OCI-LY7 (cell line): ENCODE measurements at regions not wholly inside any gene's neighbourhood (a gene's known extent, or its start where the extent isn't known, plus 50 kb on each side); places are given as distances from the start of the nearest gene placed in this dataset.

ENCODE experiments used
- BruUV-seq: library from RNA; stranded (reverse); fragments of 400-500 nt; replicated peaks from 2 replicates; lab custom pipeline; 2021; lab: Mats Ljungman, UMichigan
- CTCF ChIA-PET: fragments of 300-600 bp; sonication (Branson Sonifier 250); formaldehyde crosslinking; loops from one replicate; lab custom pipeline; 2022; ENCODE audit warnings: antibody characterized with exemption; ENCODE audit not compliant: unreplicated experiment; lab: Charles Lee
- POLR2A ChIA-PET: fragments of 300-600 bp; sonication (Branson Sonifier 250); formaldehyde crosslinking; loops from one replicate; lab custom pipeline; 2022; ENCODE audit warnings: antibody characterized with exemption; lab: Charles Lee
- DNase-seq: peaks from one replicate; pipeline ENCODE4 v3.0.0-alpha.2; 2015; ENCODE audit warnings: low spot score
- H2AFZ ChIP-seq: fragments of 200-600 bp; sonication (generic), shearing (Covaris generic); 2 replicates; pipeline ENCODE4 v1.6.1; 2014; ENCODE audit warnings: mild to moderate bottlenecking, antibody characterized with exemption, low read length, moderate library complexity
- H3K27ac ChIP-seq: fragments of 200-600 bp; sonication (generic); 2 replicates; pipeline ENCODE4 v1.5.1; 2014; ENCODE audit warnings: mixed run types, low read depth, mild to moderate bottlenecking, moderate library complexity, low read length, inconsistent platforms; ENCODE audit not compliant: poor library complexity, severe bottlenecking
- H3K36me3 ChIP-seq: fragments of 200-600 bp; sonication (generic); 2 replicates; pipeline ENCODE4 v1.6.1; 2014; ENCODE audit warnings: mild to moderate bottlenecking, antibody characterized with exemption, low read length, moderate library complexity, mixed read lengths; ENCODE audit not compliant: insufficient read depth
- H3K4me1 ChIP-seq: fragments of 200-600 bp; sonication (generic); 2 replicates; pipeline ENCODE4 v1.5.1; 2014; ENCODE audit warnings: mild to moderate bottlenecking, low read length; ENCODE audit not compliant: insufficient read depth, poor library complexity, severe bottlenecking
- H3K4me2 ChIP-seq: fragments of 200-600 bp; sonication (generic); 2 replicates; pipeline ENCODE4 v1.6.1; 2014; ENCODE audit warnings: mild to moderate bottlenecking, low read length
- H3K4me3 ChIP-seq: fragments of 200-600 bp; sonication (generic); 2 replicates; pipeline ENCODE4 v1.5.1; 2014; ENCODE audit warnings: mild to moderate bottlenecking, low read depth, low read length; ENCODE audit not compliant: poor library complexity, severe bottlenecking
- H3K79me2 ChIP-seq: fragments of 200-600 bp; sonication (generic); 2 replicates; pipeline ENCODE4 v1.6.1; 2016; ENCODE audit warnings: low read depth, mild to moderate bottlenecking, low read length, moderate library complexity, mixed read lengths; ENCODE audit not compliant: insufficient read depth
- H3K9me2 ChIP-seq: fragments of 200-600 bp; sonication (generic); 2 replicates; pipeline ENCODE4 v1.6.1; 2016; ENCODE audit warnings: mild to moderate bottlenecking, low read length, mixed read lengths; ENCODE audit not compliant: insufficient read depth
- H3K9me3 ChIP-seq: fragments of 200-600 bp; sonication (generic); 2 replicates; pipeline ENCODE4 v1.6.1; 2014; ENCODE audit warnings: mild to moderate bottlenecking, mixed run types, low read length, mixed read lengths
- H4K20me1 ChIP-seq: fragments of 200-600 bp; sonication (generic); 2 replicates; pipeline ENCODE4 v1.6.1; 2014; ENCODE audit warnings: mild to moderate bottlenecking, antibody characterized with exemption, low read length, moderate library complexity, mixed read lengths; ENCODE audit not compliant: insufficient read depth
- EZH2phosphoT487 ChIP-seq: fragments of 200-600 bp; sonication (generic); IDR thresholded peaks from 2 replicates; pipeline ENCODE4 v1.6.1; 2018; ENCODE audit warnings: low read depth, borderline replicate concordance, mild to moderate bottlenecking, mixed run types, antibody characterized with exemption, low read length, moderate library complexity, mixed read lengths
- intact Hi-C: fragments of 100-400 bp; cut with micrococcal nuclease; formaldehyde crosslinking; loops from one replicate; pipeline ENCODE4 v1.10.0; 2022; ENCODE audit not compliant: unreplicated experiment
- TF ChIP-seq, protein P1 (sequence below): fragments of 200-600 bp; sonication (generic); conservative IDR thresholded peaks from 2 replicates; pipeline ENCODE4 v1.5.1; 2014; ENCODE audit warnings: mild to moderate bottlenecking, antibody characterized with exemption, low read length, moderate library complexity, mixed read lengths

DNA sequence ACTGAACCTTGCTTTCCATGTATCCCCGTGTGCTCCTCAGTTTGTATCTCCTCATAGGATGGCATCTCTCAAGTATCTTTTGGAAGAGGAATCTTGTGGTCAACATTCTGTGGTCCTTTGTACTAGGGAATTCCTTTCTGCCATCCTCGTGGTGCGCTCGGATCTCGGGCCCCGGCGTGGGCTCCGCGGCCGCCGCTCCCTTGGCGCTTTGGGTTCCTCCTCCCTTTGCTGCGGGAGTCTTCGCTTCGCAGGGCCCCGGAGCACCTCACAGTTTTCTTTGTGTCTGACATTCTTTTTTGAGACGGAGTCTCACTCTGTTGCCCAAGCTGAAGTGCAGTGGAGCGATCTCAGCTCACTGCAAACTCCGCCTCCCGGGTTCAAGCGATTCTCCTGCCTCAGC lies 264.7 kb downstream of the IRS2 start:
- intact Hi-C loops = no loop called here
- H2AFZ ChIP-seq = no peak overlapping the region
- BruUV-seq = no TSS peak
- ChIA-PET POLR2A (no interaction called here), CTCF (no interaction called here)
- no peak for TF ChIP-seq EZH2phosphoT487
- TF ChIP-seq, protein P1, sequence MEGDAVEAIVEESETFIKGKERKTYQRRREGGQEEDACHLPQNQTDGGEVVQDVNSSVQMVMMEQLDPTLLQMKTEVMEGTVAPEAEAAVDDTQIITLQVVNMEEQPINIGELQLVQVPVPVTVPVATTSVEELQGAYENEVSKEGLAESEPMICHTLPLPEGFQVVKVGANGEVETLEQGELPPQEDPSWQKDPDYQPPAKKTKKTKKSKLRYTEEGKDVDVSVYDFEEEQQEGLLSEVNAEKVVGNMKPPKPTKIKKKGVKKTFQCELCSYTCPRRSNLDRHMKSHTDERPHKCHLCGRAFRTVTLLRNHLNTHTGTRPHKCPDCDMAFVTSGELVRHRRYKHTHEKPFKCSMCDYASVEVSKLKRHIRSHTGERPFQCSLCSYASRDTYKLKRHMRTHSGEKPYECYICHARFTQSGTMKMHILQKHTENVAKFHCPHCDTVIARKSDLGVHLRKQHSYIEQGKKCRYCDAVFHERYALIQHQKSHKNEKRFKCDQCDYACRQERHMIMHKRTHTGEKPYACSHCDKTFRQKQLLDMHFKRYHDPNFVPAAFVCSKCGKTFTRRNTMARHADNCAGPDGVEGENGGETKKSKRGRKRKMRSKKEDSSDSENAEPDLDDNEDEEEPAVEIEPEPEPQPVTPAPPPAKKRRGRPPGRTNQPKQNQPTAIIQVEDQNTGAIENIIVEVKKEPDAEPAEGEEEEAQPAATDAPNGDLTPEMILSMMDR = no peak
- H4K20me1 ChIP-seq = no peaks in the 10 kb centered on the region
- no peaks in the 10 kb centered on the region for H3K9me2 ChIP-seq
- no peak overlapping the region for H3K4me2 ChIP-seq
- H3K4me3 ChIP-seq = no peak overlapping the region
- no peaks in the 10 kb centered on the region for H3K9me3 ChIP-seq
- H3K4me1 ChIP-seq = no peaks in the 10 kb centered on the region
- DNase-seq = no peak
- no peaks in the 10 kb centered on the region for H3K36me3 ChIP-seq
- H3K79me2 ChIP-seq = no peaks in the 10 kb centered on the region
- no peak overlapping the region for H3K27ac ChIP-seq

DNA sequence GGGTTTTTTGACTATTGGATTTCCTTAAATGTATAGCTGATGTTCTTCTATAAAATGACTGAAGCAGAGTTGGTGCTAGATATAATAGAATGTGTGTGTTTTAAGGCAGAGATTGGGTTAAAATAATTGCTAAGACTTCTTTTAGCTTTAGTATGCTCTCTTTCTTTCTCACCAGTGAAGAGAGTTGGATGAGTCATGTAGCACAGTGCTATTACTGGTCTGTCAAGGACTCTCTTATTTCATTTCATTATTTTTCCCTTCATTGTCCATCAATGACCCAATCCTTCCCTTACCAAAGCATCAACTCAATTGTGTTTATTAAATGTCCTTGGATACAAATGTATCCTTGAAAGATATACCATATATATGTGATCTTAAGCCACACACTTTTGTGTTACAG lies 268.9 kb downstream of the IRS2 start:
- no peaks in the 10 kb centered on the region for H3K79me2 ChIP-seq
- no peak overlapping the region for H3K27ac ChIP-seq
- DNase-seq = no peak
- intact Hi-C loops = no loop called here
- ChIA-PET POLR2A (no interaction called here), CTCF (no interaction called here)
- H2AFZ ChIP-seq = no peak overlapping the region
- H3K9me2 ChIP-seq = no peaks in the 10 kb centered on the region
- TF ChIP-seq EZH2phosphoT487 = no peak
- TF ChIP-seq, protein P1 = no peak
- H3K4me2 ChIP-seq = no peak overlapping the region
- no TSS peak for BruUV-seq
- H3K4me1 ChIP-seq = no peaks in the 10 kb centered on the region
- no peaks in the 10 kb centered on the region for H3K36me3 ChIP-seq
- H3K4me3 ChIP-seq = no peak overlapping the region
- H4K20me1 ChIP-seq = no peaks in the 10 kb centered on the region
- H3K9me3 ChIP-seq = no peaks in the 10 kb centered on the region

DNA sequence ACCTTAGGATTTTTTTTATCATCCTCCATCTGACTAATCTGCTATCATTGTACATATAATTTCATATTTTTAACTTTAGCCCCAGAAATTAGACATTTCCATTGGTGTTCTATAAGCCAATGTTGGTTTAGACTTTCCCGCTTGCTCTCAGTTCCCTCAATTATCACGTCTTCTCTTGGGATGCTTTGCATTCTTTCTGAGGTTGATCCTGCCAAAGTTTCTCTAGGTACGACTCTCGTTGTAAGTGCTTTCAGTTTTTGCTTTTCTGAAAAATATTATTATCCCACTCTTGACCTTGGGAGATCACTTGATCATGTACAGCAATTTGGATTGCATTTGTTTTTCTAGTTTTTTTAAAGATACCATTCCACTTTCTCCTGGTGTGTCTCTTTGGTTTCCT lies 270.2 kb downstream of the IRS2 start:
- H3K4me2 ChIP-seq = no peak overlapping the region
- H3K4me1 ChIP-seq = no peaks in the 10 kb centered on the region
- no peaks in the 10 kb centered on the region for H3K36me3 ChIP-seq
- no peaks in the 10 kb centered on the region for H3K9me2 ChIP-seq
- no peak overlapping the region for H3K4me3 ChIP-seq
- no peaks in the 10 kb centered on the region for H4K20me1 ChIP-seq
- no TSS peak for BruUV-seq
- no peak overlapping the region for H3K27ac ChIP-seq
- POLR2A ChIA-PET = no interaction called here
- TF ChIP-seq, protein P1 = no peak
- H2AFZ ChIP-seq = no peak overlapping the region
- CTCF ChIA-PET = no interaction called here
- H3K79me2 ChIP-seq = no peaks in the 10 kb centered on the region
- DNase-seq = no peak
- intact Hi-C loops = no loop called here
- H3K9me3 ChIP-seq = no peaks in the 10 kb centered on the region
